Right lobe of liver (tissue), 4 donors: ENCODE measurements at regions not wholly inside any gene's neighbourhood (a gene's known extent, or its start where the extent isn't known, plus 50 kb on each side); places are given as distances from the start of the nearest gene placed in this dataset.

Source experiments
- CTCF ChIP-seq, 4 donors: fragments of 200-600 bp in 3 of 4; fragments of 450-650 bp in 1 of 4; IDR thresholded peaks; one replicate each; pipeline versions ENCODE4 v1.5.1 to v1.8.0; 2016 to 2022; ENCODE audit warnings: antibody characterized with exemption in 4 of 4, mild to moderate bottlenecking in 2 of 4
- POLR2A ChIP-seq: fragments of 450-650 bp; IDR thresholded peaks from one replicate; pipeline ENCODE4 v1.6.1; 2017; ENCODE audit warnings: antibody characterized with exemption, mild to moderate bottlenecking
- donor health status: DM: no; HTN: no; CAD: no.
- donor health status: DM: no; HTN: no; CAD: no.
- donor health status: DM: no; HTN: yes; CAD: no.

GRCh38 chr12:63021116-63021515 is 86.2 kb upstream of the PPM1H start:
- TF ChIP-seq CTCF (IDR thresholded peaks at IDR 0.05) (no peak), POLR2A (no peak)
